ENCODE measurements at regions not wholly inside any gene's neighbourhood (a gene's known extent, or its start where the extent isn't known, plus 50 kb on each side); places are given as distances from the start of the nearest gene placed in this dataset.

DNA sequence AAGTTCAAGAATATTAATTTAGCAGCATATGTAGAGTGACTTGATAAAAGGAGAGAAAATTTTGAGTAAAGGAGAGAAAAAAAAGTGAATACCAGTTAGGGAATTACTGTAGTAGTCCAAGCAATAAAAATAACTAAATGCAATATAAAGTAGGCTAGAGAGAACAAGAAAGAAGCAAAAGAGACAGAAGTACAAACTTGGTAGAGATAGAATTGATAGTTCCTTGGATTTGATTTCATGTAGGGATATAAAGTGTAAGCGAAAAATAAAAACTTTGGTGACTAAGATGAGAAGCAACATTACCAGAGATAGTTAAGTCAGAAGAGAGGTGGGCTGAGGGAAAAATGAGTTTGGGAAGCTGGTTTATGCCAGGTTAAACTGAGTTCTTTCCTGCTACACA is 252.4 kb downstream of the SEC23A start (continued):
- TF ChIP-seq, protein P1, sequence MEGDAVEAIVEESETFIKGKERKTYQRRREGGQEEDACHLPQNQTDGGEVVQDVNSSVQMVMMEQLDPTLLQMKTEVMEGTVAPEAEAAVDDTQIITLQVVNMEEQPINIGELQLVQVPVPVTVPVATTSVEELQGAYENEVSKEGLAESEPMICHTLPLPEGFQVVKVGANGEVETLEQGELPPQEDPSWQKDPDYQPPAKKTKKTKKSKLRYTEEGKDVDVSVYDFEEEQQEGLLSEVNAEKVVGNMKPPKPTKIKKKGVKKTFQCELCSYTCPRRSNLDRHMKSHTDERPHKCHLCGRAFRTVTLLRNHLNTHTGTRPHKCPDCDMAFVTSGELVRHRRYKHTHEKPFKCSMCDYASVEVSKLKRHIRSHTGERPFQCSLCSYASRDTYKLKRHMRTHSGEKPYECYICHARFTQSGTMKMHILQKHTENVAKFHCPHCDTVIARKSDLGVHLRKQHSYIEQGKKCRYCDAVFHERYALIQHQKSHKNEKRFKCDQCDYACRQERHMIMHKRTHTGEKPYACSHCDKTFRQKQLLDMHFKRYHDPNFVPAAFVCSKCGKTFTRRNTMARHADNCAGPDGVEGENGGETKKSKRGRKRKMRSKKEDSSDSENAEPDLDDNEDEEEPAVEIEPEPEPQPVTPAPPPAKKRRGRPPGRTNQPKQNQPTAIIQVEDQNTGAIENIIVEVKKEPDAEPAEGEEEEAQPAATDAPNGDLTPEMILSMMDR (IDR thresholded peaks at IDR 0.05 in 2 of 3, conservative IDR thresholded peaks at IDR 0.05 in 1 of 3; ENCODE audit: borderline replicate concordance in 1 of 3, insufficient read depth in 1 of 3, low read depth in 2 of 3, low read length in 2 of 3), result no peak
- TF ChIP-seq, protein P2, sequence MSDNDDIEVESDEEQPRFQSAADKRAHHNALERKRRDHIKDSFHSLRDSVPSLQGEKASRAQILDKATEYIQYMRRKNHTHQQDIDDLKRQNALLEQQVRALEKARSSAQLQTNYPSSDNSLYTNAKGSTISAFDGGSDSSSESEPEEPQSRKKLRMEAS (IDR thresholded peaks at IDR 0.05), result no peak
- TF ChIP-seq CBX3 (IDR thresholded peaks at IDR 0.05; ENCODE audit: low read depth) (no peak), EGR1 (IDR thresholded peaks at IDR 0.05; ENCODE audit: low read depth) (no peak), POLR2AphosphoS5 (IDR thresholded peaks at IDR 0.05; ENCODE audit: low read depth, low read length) (no peak), ZNF274 (IDR thresholded peaks at IDR 0.05; ENCODE audit: low read depth, low read length) (no peak)

DNA sequence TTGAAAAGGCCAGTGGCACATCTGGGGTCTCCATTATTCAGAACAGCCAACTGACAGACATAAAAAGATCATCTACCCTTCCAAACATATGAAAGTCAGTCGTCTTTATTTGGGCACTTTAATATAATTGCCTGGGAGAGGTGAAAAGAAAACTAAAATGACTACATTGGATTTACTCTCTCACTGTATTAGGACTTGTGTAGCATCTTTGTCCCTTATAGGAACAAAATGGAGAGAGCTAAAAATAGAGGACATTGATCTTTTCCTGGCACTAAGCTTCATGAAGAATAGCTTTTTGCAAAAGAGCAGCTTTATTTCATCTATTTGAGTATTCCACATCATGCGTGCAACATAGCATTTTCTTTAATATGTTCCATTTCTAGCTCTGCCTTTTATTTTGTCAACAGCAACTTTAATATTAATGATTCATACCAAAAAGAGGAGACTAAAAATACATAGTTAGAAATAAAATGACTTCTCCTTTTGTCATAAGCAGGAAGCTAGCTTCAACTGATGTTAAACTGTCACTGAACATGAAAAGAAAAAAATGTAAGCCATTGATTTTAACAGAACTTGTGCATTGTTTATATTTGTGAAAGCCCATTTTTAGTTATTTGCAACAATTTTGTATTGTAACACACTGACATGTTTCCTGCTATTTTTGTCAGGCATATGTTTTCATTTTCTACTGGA is 254.6 kb downstream of the SEC23A start:
- ATAC-seq (no peak), DNase-seq (ENCODE audit: low read depth, low spot score) (no peak)
- Histone ChIP-seq H2AFZ (ENCODE audit: low read depth, low read length, poor library complexity, severe bottlenecking) (no peak overlapping the region), H3K9ac (ENCODE audit: low read length) (no peak overlapping the region), H3K27me3 (ENCODE audit: insufficient read depth, low read length) (peaks cover 5% of the 10 kb centered on the region; the same call in 1 of the 2 replicates), H3K36me3 (ENCODE audit: control insufficient read depth in 1 of 2, insufficient read depth in 2 of 2, low read length in 2 of 2) (no peaks in the 10 kb centered on the region), H3K4me3 (replicated peaks in 1 of 2; ENCODE audit: low read depth in 1 of 2, low read length in 2 of 2) (no peak overlapping the region), H3K9me2 (ENCODE audit: insufficient read depth) (no peaks in the 10 kb centered on the region), H3K4me2 (ENCODE audit: low read length) (no peak overlapping the region), H3K9me3 (ENCODE audit: control insufficient read depth in 1 of 2, insufficient read depth in 1 of 2, low read depth in 1 of 2, low read length in 2 of 2) (no peaks in the 10 kb centered on the region), H3K4me1 (ENCODE audit: control insufficient read depth in 1 of 2, insufficient read depth in 2 of 2, low read length in 2 of 2) (no peaks in the 10 kb centered on the region), H3K27ac (ENCODE audit: low read depth, low read length) (no peak overlapping the region), H3K79me2 (ENCODE audit: insufficient read depth, low read length) (no peaks in the 10 kb centered on the region), H4K20me1 (ENCODE audit: insufficient read depth) (no peaks in the 10 kb centered on the region)
- CTCF ChIA-PET, result no interaction called here
- RAD21 ChIA-PET (ENCODE audit: low non-redundant PET in 1 of 2, low total read pairs in 2 of 2, uncharacterized antibody in 2 of 2, unreplicated experiment in 2 of 2), result no interaction called here
- POLR2A ChIA-PET, result no interaction called here
- intact Hi-C loops (cut with micrococcal nuclease), result no loop called here
- no peak for TF ChIP-seq EGR1 (IDR thresholded peaks at IDR 0.05; ENCODE audit: low read depth)
- TF ChIP-seq, protein P1 (IDR thresholded peaks at IDR 0.05 in 2 of 3, conservative IDR thresholded peaks at IDR 0.05 in 1 of 3; ENCODE audit: borderline replicate concordance in 1 of 3, insufficient read depth in 1 of 3, low read depth in 2 of 3, low read length in 2 of 3), result no peak
- no peak for TF ChIP-seq POLR2A (IDR thresholded peaks at IDR 0.05; ENCODE audit: borderline replicate concordance, extremely low read depth, insufficient read depth, insufficient read length)
- TF ChIP-seq CBX3 (IDR thresholded peaks at IDR 0.05; ENCODE audit: low read depth), result no peak
- TF ChIP-seq ZFX (IDR thresholded peaks at IDR 0.05), result no peak
- TF ChIP-seq, protein P3, sequence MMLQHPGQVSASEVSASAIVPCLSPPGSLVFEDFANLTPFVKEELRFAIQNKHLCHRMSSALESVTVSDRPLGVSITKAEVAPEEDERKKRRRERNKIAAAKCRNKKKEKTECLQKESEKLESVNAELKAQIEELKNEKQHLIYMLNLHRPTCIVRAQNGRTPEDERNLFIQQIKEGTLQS (IDR thresholded peaks at IDR 0.05), result no peak
- TF ChIP-seq TCF7L2 (IDR thresholded peaks at IDR 0.05; ENCODE audit: borderline replicate concordance, extremely low read depth, insufficient read depth, insufficient read length), result no peak
- no peak for TF ChIP-seq POLR2AphosphoS5 (IDR thresholded peaks at IDR 0.05; ENCODE audit: low read depth, low read length)
- TF ChIP-seq SRF (IDR thresholded peaks at IDR 0.05; ENCODE audit: low read depth), result no peak
- no peak for TF ChIP-seq ZNF274 (IDR thresholded peaks at IDR 0.05; ENCODE audit: low read depth, low read length)
- BruUV-seq (replicated peaks), result no TSS peak

Measured in HCT116 (cell line).